ENCODE measurements at regions not wholly inside any gene's neighbourhood (a gene's known extent, or its start where the extent isn't known, plus 50 kb on each side); places are given as distances from the start of the nearest gene placed in this dataset.

- no peaks in the 10 kb centered on the region for H3K27me3 ChIP-seq (ENCODE audit: insufficient read depth, low read length, poor library complexity, severe bottlenecking)
- H2AFZ ChIP-seq (ENCODE audit: low read length) = no peak overlapping the region
- H3K79me2 ChIP-seq (ENCODE audit: insufficient read depth, low read length) = no peaks in the 10 kb centered on the region
- H4K20me1 ChIP-seq (ENCODE audit: insufficient read depth, low read length, poor library complexity, severe bottlenecking) = no peaks in the 10 kb centered on the region
- no peaks in the 10 kb centered on the region for H3K4me1 ChIP-seq (ENCODE audit: insufficient read depth, low read length, poor library complexity, severe bottlenecking)
- H3K36me3 ChIP-seq (ENCODE audit: insufficient read depth, low read length) = no peaks in the 10 kb centered on the region
- no peaks in the 10 kb centered on the region for H3F3A ChIP-seq (ENCODE audit: low read depth)
- H3K4me2 ChIP-seq (ENCODE audit: low read depth, low read length, poor library complexity, severe bottlenecking) = no peak overlapping the region
- TF ChIP-seq EZH2phosphoT487 (IDR thresholded peaks at IDR 0.05; ENCODE audit: borderline replicate concordance) (no peak), CTCF (conservative IDR thresholded peaks at IDR 0.05; ENCODE audit: low read length) (no peak)
- H3K9me3 ChIP-seq (ENCODE audit: insufficient read depth, low read depth, low read length) = no peaks in the 10 kb centered on the region
- no peaks in the 10 kb centered on the region for H3K9me2 ChIP-seq (replicated peaks; ENCODE audit: low read depth, low read length)
- no peak overlapping the region for H3K9ac ChIP-seq (ENCODE audit: low read depth, low read length, poor library complexity, severe bottlenecking)
- no peak overlapping the region for H3K4me3 ChIP-seq (ENCODE audit: low read length, poor library complexity, severe bottlenecking)
Observed at GRCh38 chr10:93254180-93254853, 180.6 kb downstream of the CYP26A1 start.

- no peaks in the 10 kb centered on the region for H3K9me3 ChIP-seq (ENCODE audit: insufficient read depth, low read depth, low read length)
Observed at GRCh38 chr10:93255546-93255945, 181.9 kb downstream of the CYP26A1 start.

More at GRCh38 chr10:93255546-93255945, 181.9 kb downstream of the CYP26A1 start:
- no peak for TF ChIP-seq EZH2phosphoT487 (IDR thresholded peaks at IDR 0.05; ENCODE audit: borderline replicate concordance)
- no peak for TF ChIP-seq CTCF (conservative IDR thresholded peaks at IDR 0.05; ENCODE audit: low read length)
- Histone ChIP-seq H3K36me3 (ENCODE audit: insufficient read depth, low read length) (no peaks in the 10 kb centered on the region), H3K4me3 (ENCODE audit: low read length, poor library complexity, severe bottlenecking) (no peak overlapping the region), H3K27me3 (ENCODE audit: insufficient read depth, low read length, poor library complexity, severe bottlenecking) (no peaks in the 10 kb centered on the region), H2AFZ (ENCODE audit: low read length) (no peak overlapping the region), H3K79me2 (ENCODE audit: insufficient read depth, low read length) (no peaks in the 10 kb centered on the region), H3K4me1 (ENCODE audit: insufficient read depth, low read length, poor library complexity, severe bottlenecking) (no peaks in the 10 kb centered on the region), H3K9me2 (replicated peaks; ENCODE audit: low read depth, low read length) (no peaks in the 10 kb centered on the region), H3K9ac (ENCODE audit: low read depth, low read length, poor library complexity, severe bottlenecking) (no peak overlapping the region), H3F3A (ENCODE audit: low read depth) (no peaks in the 10 kb centered on the region), H3K4me2 (ENCODE audit: low read depth, low read length, poor library complexity, severe bottlenecking) (no peak overlapping the region), H4K20me1 (ENCODE audit: insufficient read depth, low read length, poor library complexity, severe bottlenecking) (no peaks in the 10 kb centered on the region)
